Tibial nerve (tissue), 3 donors: ENCODE measurements at regions not wholly inside any gene's neighbourhood (a gene's known extent, or its start where the extent isn't known, plus 50 kb on each side); places are given as distances from the start of the nearest gene placed in this dataset.

ENCODE experiments used
- EP300 ChIP-seq, 2 donors: sonication (generic); formaldehyde crosslinking; IDR thresholded peaks; one replicate each; pipeline ENCODE4 v1.6.1; 2017; ENCODE audit warnings: antibody characterized with exemption in 2 of 2, mild to moderate bottlenecking in 1 of 2
- POLR2A ChIP-seq, 2 donors: fragments of 450-650 bp; IDR thresholded peaks; one replicate each; pipeline ENCODE4 v1.6.1; 2017; ENCODE audit warnings: antibody characterized with exemption in 2 of 2, mild to moderate bottlenecking in 2 of 2, moderate library complexity in 2 of 2

DNA sequence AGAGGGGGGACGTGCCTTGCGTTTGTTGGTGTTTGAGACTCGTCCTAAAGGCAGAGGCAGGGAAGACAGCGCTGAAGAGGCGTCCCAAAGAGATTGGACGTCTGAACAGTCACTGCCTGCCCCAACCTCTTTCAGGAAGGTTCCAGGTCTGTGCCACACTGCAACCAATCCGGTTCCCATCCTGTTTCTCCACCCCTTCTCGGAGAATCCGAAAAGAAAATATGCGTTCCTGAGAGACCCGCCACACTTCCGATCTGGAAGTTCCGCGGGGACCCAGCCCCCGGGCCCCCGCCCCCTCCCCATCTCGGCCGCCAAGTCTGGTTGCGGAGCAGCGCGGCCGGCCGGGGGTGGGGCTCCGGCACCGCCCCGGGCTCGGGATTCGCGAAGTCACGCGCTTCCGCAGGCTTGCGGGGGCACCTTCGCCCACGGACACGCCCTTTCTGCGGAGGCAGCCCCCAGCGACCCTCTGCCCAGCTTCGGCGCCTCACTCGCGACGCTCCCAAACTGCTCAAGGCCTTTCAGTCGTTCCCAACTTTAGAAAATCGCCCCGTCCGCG is 124.5 kb upstream of the DPYD start:
- TF ChIP-seq POLR2A (IDR thresholded peaks at IDR 0.05) (no peak), EP300 (IDR thresholded peaks at IDR 0.05) (no peak)
